Endothelial cell of umbilical vein (primary cell): ENCODE measurements at regions not wholly inside any gene's neighbourhood (a gene's known extent, or its start where the extent isn't known, plus 50 kb on each side); places are given as distances from the start of the nearest gene placed in this dataset.

Source experiments
- BruUV-seq: library from RNA; stranded (reverse); fragments of 400-500 nt; replicated peaks from 2 replicates; lab custom pipeline; 2021; lab: Mats Ljungman, UMichigan
- CTCF ChIA-PET: fragments of 300-600, 350-600 bp; sonication (Branson Sonifier 250); formaldehyde crosslinking; loops from one replicate; lab custom pipeline; 2021; ENCODE audit warnings: antibody characterized with exemption, inconsistent platforms; lab: Charles Lee
- POLR2A ChIA-PET: fragments of 300-600, 350-600 bp; sonication (Branson Sonifier 250); formaldehyde crosslinking; loops from one replicate; lab custom pipeline; 2021; ENCODE audit warnings: antibody characterized with exemption, inconsistent platforms; lab: Charles Lee
- DNase-seq: peaks from one replicate; pipeline ENCODE4 v3.0.0-alpha.2; 2011; ENCODE audit warnings: low read depth, low spot score
- FAIRE-seq: peaks from 2 replicates; lab custom pipeline; 2011; peaks lifted over from hg19 to GRCh38; lab: Jason Lieb, UNC
- H2AFZ ChIP-seq: 2 replicates; pipeline ENCODE4 v1.6.0; 2012; ENCODE audit warnings: low read depth, low read length, control low read depth, inconsistent platforms
- H3K27ac ChIP-seq: 2 replicates; pipeline ENCODE4 v1.5.1; 2011; ENCODE audit warnings: low read depth, mild to moderate bottlenecking, control low read depth, low read length, moderate library complexity; ENCODE audit not compliant: insufficient read depth
- H3K27me3 ChIP-seq, 2 experiments: 2 replicates each; pipeline versions ENCODE4 v1.6.0 to v1.6.1; 2011; ENCODE audit warnings: low read length in 2 of 2, mixed read lengths in 1 of 2; ENCODE audit not compliant: control insufficient read depth in 2 of 2, insufficient read depth in 2 of 2
- H3K36me3 ChIP-seq, 2 experiments: 2 replicates in 1 of 2; 3 replicates in 1 of 2; pipeline ENCODE4 v1.5.1; 2011; ENCODE audit warnings: low read length in 2 of 2, mild to moderate bottlenecking in 1 of 2, moderate library complexity in 1 of 2; ENCODE audit not compliant: control insufficient read depth in 2 of 2, insufficient read depth in 2 of 2; ENCODE audit errors: extremely low read depth in 1 of 2
- H3K4me1 ChIP-seq: 3 replicates; pipeline ENCODE4 v1.5.1; 2011; ENCODE audit warnings: mild to moderate bottlenecking, low read length; ENCODE audit not compliant: control insufficient read depth, insufficient read depth; ENCODE audit errors: extremely low read depth
- H3K4me2 ChIP-seq: 2 replicates; pipeline ENCODE4 v1.6.1; 2011; ENCODE audit warnings: low read length, control low read depth, mixed read lengths; ENCODE audit not compliant: insufficient read depth
- H3K4me3 ChIP-seq, 3 experiments: fragments of 200-600 bp in 1 of 3; sonication (generic), shearing (Covaris generic) in 1 of 3; replicated peaks in 1 of 3; 2 replicates each; pipeline ENCODE4 v1.5.1; 2011 to 2016; ENCODE audit warnings: control low read depth in 3 of 3, low read length in 3 of 3, mild to moderate bottlenecking in 2 of 3, inconsistent platforms in 1 of 3, low read depth in 1 of 3, moderate library complexity in 1 of 3; ENCODE audit not compliant: insufficient read depth in 1 of 3
- H3K79me2 ChIP-seq: 2 replicates; pipeline ENCODE4 v1.6.0; 2012; ENCODE audit warnings: low read length, inconsistent platforms; ENCODE audit not compliant: control insufficient read depth, insufficient read depth
- H3K9ac ChIP-seq: replicated peaks from 2 replicates; pipeline ENCODE3; 2011; ENCODE audit warnings: low read length, control low read depth; ENCODE audit not compliant: insufficient read depth; ENCODE audit errors: extremely low read depth
- H3K9me1 ChIP-seq: replicated peaks from 3 replicates; pipeline ENCODE4 v1.6.0; 2011; ENCODE audit warnings: mild to moderate bottlenecking, low read length; ENCODE audit not compliant: control insufficient read depth, insufficient read depth; ENCODE audit errors: extremely low read depth
- H3K9me3 ChIP-seq: replicated peaks from 2 replicates; pipeline ENCODE4 v1.5.1; 2012; ENCODE audit warnings: low read length, inconsistent platforms; ENCODE audit not compliant: control insufficient read depth, insufficient read depth
- H4K20me1 ChIP-seq: replicated peaks from 2 replicates; pipeline ENCODE3; 2011; ENCODE audit warnings: mild to moderate bottlenecking, low read length; ENCODE audit not compliant: control insufficient read depth, insufficient read depth; ENCODE audit errors: extremely low read depth
- EZH2 ChIP-seq: IDR thresholded peaks from 2 replicates; pipeline ENCODE4 v1.6.1; 2012; ENCODE audit warnings: borderline replicate concordance, low read depth, mild to moderate bottlenecking, moderate library complexity, low read length, inconsistent platforms; ENCODE audit not compliant: severe bottlenecking
- FOS ChIP-seq: IDR thresholded peaks from 2 replicates; pipeline ENCODE4 v1.6.1; 2011; ENCODE audit warnings: mild to moderate bottlenecking, low read length, moderate library complexity, borderline replicate concordance; ENCODE audit not compliant: insufficient read depth
- JUN ChIP-seq: IDR thresholded peaks from 2 replicates; pipeline ENCODE4 v1.6.1; 2011; ENCODE audit warnings: borderline replicate concordance, low read depth; ENCODE audit not compliant: insufficient read length, insufficient read depth
- MAX ChIP-seq: IDR thresholded peaks from 2 replicates; pipeline ENCODE4 v1.6.1; 2011; ENCODE audit not compliant: insufficient read depth, insufficient read length
- POLR2A ChIP-seq: IDR thresholded peaks from 2 replicates; pipeline ENCODE4 v1.6.1; 2012; ENCODE audit warnings: low read depth, mild to moderate bottlenecking, control low read depth, low read length
- POLR2AphosphoS5 ChIP-seq: IDR thresholded peaks from 2 replicates; pipeline ENCODE4 v1.6.1; 2012; ENCODE audit warnings: low read depth, mild to moderate bottlenecking, control low read depth, low read length, moderate library complexity; ENCODE audit not compliant: insufficient read depth
- dilution Hi-C: fragments of 300-500 bp; cut with MboI; formaldehyde crosslinking; loops from one replicate; pipeline ENCODE4 v1.15.0; 2019; ENCODE audit warnings: low sequenced_read_pairs; ENCODE audit not compliant: extremely low pct_ligation_motif_present
- intact Hi-C: fragments of 100-400 bp; cut with micrococcal nuclease; formaldehyde crosslinking; loops from one replicate; pipeline ENCODE4 v1.10.0; 2022

DNA sequence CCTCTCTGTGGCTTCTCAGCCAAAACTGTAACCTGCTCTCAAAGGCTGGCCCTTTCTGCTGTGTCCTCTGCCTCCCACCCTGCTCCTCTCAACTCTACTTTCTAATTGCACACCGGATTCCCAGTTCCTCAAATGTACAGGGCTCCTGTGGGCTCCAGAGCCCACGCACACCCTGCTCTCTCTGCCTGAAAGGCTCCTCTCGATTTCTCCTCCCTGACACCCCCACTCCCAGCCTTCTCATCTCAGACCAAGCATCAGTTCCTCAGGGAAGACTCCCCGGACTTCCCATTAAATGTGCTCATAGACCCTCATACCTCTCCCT is 111.7 kb upstream of the STEAP1B start:
- no peak overlapping the region for H3K4me3 ChIP-seq
- DNase-seq: no peak
- H3K4me1 ChIP-seq: peaks cover 16% of the 10 kb centered on the region
- no peak overlapping the region for H3K4me2 ChIP-seq
- intact Hi-C loops (loop anchor here (2.0 kb wide), 1 partner anchor 21 kb away; no protein-coding TSS in a partner anchor), dilution Hi-C loops (no loop called here)
- no peak overlapping the region for H2AFZ ChIP-seq
- POLR2A ChIA-PET: interaction anchor here (0.7 kb wide), 1 partner anchor 68 kb away, joined by 3 read pairs; no protein-coding TSS in a partner anchor
- no peaks in the 10 kb centered on the region for H4K20me1 ChIP-seq
- H3K27me3 ChIP-seq: no peaks in the 10 kb centered on the region
- no peaks in the 10 kb centered on the region for H3K36me3 ChIP-seq
- CTCF ChIA-PET: no interaction called here
- H3K27ac ChIP-seq: no peak overlapping the region
- no peaks in the 10 kb centered on the region for H3K79me2 ChIP-seq
- BruUV-seq: no TSS peak
- FAIRE-seq: no peak
- no peak overlapping the region for H3K9ac ChIP-seq
- TF ChIP-seq MAX: no peak
- no peak for TF ChIP-seq EZH2
- no peak for TF ChIP-seq POLR2AphosphoS5
- no peak for TF ChIP-seq POLR2A
- TF ChIP-seq JUN: no peak
- no peaks in the 10 kb centered on the region for H3K9me1 ChIP-seq
- H3K9me3 ChIP-seq: no peaks in the 10 kb centered on the region

GRCh38 chr7:22610951-22611757 is 111.2 kb upstream of the STEAP1B start:
- no peak for DNase-seq
- peak overlapping the region; percentile 28 for H3K27ac ChIP-seq
- H4K20me1 ChIP-seq: no peaks in the 10 kb centered on the region
- no peaks in the 10 kb centered on the region for H3K36me3 ChIP-seq
- H3K4me1 ChIP-seq: peaks cover 16% of the 10 kb centered on the region
- dilution Hi-C loops (no loop called here), intact Hi-C loops (loop anchor here (2.0 kb wide), 1 partner anchor 22 kb away; no protein-coding TSS in a partner anchor)
- no peaks in the 10 kb centered on the region for H3K27me3 ChIP-seq
- CTCF ChIA-PET: interaction anchor here (0.7 to 1.5 kb wide), 4 partner anchors 14 to 121 kb away, joined by 3 to 5 read pairs (median 4); no protein-coding TSS in a partner anchor
- no peak overlapping the region for H3K9ac ChIP-seq
- H3K4me3 ChIP-seq: no peak overlapping the region
- peak overlapping the region; percentile 42 for H2AFZ ChIP-seq
- POLR2A ChIA-PET: interaction anchor here (0.7 kb wide), 1 partner anchor 69 kb away, joined by 3 read pairs; no protein-coding TSS in a partner anchor
- no peaks in the 10 kb centered on the region for H3K79me2 ChIP-seq
- no peak for TF ChIP-seq POLR2AphosphoS5
- peak; percentile 25 for TF ChIP-seq JUN
- peak; percentile 17 for TF ChIP-seq FOS
- BruUV-seq: no TSS peak
- no peaks in the 10 kb centered on the region for H3K9me1 ChIP-seq
- H3K4me2 ChIP-seq: peak overlapping the region; percentile 38
- no peak for FAIRE-seq
- H3K9me3 ChIP-seq: no peaks in the 10 kb centered on the region
